ENCODE measurements at regions not wholly inside any gene's neighbourhood (a gene's known extent, or its start where the extent isn't known, plus 50 kb on each side); places are given as distances from the start of the nearest gene placed in this dataset.
A peak's percentile ranks its signal among the peaks of the same experiment; 100 is the strongest.

DNA sequence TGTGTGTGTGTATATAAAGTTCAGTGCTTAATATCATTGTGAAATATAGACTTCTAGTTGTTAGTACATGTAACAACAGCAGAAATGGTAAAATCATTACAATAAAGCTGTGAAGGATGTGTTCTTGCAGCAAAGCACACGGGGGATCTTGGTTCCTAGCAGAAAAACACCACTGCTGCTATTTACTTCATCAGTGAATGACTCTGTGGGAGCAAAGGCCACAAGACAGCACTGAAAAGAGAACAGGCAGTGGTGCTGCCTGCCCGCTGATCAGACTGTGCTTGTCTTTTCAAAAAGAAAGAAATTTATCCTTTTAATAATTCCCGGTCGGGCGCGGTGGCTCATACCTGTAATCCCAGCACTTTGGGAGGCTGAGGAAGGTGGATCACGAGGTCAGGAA lies 689.9 kb upstream of the CITED2 start:
- no peak for DNase-seq

DNA sequence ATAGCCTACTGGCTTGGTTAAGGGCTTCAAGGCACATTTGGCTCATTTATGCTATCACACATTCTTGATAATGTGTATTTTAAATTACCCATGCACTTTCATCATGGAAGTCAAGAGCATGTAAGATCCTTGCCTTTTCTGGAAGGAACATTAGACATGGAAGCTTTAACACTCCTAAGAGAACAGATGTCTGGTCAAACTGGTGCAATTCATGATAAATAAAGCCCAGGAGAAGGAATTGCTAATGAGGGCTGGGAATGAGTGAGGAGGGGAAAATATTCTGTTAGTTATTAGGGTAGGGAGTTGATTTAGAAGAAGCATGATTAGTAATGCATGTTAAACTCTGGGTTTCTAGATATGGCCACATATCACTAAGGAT lies 688.6 kb upstream of the CITED2 start:
- no peak for DNase-seq

DNA sequence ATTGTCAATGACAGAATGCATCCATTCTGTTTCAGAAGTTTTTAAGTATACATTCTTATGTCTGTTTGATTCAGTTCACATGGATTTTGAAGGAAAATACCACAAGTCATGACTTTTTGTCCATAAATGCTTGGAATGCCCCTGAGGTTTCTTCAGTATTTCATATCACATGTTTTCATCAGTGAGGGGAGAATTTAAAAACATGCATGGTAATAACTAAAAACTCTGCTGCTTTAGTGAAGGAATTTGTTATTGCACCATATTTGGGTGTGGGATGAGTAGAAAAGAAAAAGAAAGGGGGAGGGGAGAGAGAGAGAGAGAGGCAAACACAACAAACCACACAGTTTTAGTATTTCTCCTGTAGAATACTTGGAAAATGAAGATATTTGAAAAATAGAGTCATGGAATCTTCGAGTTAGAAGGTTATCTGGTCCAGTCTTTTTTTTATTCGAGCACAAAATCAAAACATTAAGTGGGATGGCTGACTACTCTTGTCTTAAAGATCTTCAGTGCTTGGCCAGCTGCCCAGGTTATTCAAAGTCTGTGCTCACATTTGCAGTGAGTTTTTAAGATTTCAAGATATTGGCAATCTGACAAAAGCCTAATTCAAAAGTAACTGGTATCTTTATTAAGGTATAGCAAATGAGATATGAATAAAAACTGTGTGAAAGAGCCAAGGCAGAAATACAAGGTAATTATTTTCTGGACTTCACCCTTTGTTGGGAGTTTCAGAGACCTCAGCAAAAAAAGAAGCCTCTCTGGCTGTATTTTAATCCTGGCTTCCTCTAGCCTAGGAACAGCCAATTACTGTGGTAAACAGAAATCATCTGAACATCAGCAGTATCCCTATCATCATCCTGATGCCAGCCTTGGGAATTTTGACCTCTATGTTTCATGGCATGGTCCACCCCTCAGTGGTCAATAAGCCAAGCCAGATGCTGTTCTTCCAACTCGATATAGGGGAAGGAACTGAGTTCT lies 687.9 kb upstream of the CITED2 start:
- peak; percentile 93 for DNase-seq

DNA sequence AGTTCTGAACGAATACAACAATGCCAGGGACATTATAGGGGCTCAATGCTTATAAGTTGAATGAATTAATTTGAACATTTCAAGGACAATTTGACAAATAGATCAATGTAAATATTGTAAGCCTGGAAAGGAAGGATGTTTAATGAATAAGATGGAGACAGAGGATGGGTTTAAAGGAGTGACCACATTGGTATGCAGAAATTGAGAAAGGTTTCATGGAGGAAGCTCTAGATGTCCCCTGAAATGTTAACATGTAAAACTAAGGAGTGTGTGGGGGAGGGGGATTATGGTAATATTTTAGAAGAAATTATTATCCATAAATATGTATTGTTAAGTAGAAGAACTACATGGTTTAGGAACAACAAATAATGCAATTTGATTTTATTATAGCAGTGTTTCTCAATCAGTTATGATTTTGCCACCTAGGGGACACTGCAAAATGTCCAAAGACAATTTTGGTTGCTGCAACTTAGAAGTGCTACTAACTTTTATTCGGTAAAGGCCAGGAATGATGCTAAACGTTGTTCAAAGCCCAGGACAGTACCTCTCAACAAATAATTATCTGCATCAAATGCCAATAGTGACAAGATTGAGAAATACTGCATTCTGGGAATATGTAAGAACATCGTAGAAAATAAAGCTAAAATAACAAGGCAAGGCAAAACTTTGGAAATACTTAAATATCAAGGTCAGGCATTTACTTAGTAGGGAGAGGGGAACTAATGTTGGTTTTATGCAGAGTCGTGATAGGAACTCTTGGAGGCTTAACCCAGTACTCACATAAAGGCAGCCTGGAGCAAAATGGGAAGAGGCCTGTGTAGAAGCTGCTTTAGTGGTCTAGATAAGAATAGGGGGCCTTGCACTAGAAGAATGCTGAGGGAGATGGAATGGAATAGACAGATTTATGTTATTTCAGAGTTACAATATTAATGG lies 686.9 kb upstream of the CITED2 start:
- DNase-seq: peak; percentile 76

DNA sequence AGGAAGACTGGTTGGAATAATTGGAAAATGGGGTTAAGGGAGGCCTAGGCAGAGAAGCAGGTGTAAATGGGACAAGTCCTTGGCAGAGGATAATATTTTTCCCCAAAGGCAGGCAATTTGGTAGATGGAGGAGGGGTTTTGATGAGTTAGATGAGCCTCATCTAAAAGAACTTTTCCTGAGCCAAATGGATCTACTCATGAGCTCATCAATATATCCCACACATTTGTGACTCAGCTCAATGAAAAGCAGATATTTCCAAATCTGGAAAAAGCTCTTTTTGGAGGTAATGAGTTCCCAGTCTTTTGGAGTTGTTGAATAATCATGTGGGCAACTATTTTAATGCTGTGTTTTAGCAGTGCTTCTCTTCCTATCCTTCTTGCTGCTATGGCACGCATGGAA lies 685.5 kb upstream of the CITED2 start:
- no peak for DNase-seq

DNA sequence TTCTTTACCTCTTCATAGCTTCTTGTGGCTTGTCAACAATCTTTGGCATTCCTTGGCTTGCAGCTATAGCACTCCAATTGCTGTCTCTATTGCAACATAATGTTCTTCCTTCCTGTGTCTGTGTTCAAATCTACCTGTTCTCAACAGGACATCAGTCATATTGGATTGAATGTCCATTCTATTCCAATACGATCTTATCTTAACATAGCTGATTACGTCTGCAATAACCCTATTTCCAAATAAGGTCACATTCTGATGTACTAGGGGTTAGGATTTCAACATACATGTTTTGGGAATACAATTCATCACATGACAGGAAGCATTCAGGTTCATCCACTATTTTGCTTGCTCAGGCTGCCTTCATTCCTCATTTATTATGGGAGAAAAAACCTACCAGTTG lies 684.4 kb upstream of the CITED2 start:
- DNase-seq: no peak

DNA sequence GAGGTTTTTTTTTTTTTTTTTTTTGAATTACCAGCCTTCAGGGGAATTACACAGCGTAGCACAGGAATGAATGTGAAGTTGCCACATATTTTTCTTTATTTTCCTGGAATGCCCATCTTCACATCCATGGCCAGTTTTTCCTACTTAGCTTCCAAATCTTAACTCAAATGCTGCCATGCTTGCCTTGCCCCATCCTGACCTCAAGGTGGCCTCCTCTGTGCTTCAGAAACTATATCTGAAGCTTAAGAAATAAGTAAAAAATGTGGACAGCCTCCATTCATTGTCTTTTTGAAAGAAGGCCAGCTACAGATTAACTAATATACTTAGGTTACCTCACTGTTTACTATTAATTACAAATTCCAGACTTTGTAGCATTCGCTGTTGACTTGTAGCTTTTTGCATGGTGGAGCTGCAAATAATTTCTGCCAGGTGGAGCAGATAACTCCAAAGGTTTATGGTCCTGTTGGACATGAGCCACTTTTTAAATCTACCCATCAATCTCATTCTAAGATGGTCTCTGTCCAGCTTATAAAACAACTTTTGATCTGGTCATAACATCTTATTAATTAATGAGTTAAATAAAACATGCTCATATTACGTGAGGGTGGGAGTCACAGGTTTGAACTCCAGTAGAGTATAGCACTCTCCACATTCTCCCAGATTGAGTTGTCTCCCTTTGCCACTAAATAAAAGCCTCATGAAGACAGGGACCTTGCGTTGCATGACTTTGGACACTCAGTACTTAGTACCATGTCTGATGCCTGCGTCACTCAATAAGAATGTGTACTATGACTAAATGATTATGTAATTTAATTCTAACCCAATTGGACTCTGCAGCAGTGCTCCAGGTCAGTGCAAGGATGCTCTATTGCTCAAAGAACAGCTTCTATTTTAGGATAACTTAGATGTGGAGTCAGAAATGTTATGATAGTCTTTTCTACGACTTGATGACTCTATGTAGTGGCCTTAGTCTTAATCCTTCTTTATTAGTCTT lies 678.6 kb upstream of the CITED2 start:
- DNase-seq: peak; percentile 34

DNA sequence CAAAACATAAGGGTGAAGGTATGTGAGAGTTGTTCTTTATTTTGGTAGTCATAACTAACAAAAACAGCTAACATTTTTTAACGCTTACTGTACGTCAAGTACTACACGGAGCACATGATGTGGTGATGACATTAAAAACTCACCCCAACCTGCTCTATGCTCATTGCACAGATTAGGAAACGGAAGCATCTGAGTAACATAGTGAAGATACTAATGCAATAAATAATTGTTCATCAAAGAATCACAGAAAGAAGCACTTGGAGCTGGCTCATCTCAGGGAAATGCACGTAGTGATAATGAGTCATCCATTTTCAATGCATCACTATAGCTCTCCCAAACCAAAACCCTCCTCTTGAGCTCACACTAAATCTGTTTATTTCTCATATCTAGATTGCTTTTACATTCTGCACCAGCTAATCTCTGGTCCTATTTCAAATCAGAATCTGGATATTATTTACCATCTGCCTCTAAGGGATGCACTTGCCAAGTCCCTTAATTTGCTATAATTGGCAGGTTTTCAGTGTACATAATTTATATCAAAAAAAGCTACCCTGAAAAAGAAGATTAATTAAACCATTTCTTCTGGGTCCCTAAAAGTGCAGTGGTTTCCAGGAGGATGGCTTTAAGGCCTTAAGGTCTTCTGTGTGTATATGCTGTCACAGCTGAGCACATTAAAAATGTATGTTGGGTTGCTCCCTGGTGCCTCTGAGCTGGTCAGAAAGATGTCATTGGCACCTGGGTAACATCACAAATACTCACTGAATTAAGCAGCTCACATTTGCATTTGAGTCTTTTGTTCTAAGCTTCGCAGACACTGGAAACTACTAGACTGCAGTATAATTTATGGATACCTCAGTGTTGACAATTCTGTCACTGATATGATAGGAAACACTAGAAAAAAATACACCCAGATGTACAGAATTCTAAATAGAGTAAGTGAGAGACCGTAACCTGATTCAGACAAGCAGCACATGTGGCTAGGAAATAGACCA lies 677.4 kb upstream of the CITED2 start:
- DNase-seq: peak; percentile 82

DNA sequence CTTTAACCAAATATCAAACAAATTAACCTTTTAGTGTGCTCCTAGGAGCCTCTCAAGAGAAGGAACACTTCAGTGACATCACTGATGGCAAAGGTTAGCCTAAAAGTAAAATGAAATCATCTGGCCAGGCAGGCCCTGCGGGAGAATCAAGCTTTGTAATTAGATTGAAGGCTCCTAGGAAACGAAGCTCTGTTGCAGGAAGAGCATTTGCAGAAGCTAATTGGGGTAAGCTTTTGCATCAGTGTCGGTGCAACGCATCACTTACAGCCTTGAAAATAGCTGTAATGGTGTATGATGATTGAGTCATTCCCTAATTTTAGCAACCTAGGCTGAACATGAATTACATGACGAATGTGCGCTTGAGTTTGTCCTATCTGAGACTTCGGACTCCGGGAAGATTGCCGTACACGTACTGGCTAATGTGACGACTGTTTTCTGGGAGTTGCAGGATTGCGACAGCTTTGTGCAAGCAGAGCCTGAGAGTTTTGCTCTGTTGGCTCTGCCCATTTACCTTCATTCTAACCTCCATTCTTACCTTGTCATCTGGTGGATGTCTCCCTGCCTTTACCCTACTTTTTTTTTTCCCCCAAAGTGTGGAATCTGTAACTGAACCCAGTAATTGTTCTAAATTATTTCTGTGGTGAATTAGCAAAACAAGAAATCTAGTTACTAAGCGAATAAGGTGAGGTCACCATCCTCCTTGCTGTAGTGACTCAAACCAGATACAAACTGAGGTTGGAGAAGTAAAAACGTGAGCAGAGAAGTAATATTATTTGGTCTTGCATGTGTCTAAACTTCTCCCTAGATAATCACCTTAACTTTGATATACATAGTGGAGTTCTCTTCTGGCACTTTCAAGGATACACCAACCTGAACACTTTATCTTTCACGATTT lies 675.9 kb upstream of the CITED2 start:
- DNase-seq: peak; percentile 56

DNA sequence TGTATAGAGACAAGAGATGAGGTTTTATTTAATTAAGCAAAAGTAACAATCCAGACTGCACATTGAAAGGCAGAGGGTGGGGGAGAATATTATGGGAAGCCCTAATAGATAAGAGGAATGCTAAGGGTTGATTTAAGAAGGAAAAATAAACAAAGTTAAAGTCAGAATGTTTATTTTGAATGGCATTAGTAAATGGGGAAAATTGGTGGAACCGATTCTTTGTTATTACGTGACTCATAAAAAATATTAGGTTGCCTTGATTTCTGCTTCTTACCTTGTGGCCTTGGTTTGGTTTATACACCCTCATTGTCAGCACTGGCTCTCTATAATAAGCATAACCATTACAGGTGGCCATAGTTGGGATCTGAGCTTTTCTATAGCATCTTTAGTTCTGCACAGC lies 674.8 kb upstream of the CITED2 start:
- DNase-seq: no peak

DNA sequence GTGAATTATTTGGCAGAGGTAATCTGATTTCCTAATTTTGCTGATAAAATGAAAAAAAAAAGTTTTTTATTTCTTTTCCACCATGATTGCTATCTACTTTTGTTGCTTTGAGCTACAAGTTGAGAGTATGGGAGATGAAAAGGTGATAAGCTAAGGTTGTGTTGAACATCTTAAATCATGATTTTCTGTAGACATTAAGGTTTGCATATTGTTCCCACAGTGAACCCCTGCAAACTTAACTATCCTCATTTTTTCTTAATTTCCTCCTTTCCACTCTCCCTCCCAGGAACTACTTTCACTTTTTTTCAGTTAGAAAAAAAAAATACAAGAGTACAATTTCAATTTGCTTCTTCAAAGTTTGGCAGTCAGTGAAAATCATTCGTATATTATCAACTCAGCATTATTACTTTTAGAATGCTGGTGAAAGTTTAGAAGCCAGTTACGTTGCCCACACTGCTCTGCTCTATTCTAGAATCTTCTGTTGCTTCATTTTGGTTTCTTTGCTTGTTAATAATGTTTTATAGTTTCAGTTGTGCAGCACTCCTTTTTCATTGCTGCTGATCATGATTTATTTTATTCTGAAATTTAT lies 673.8 kb upstream of the CITED2 start:
- no peak for DNase-seq

DNA sequence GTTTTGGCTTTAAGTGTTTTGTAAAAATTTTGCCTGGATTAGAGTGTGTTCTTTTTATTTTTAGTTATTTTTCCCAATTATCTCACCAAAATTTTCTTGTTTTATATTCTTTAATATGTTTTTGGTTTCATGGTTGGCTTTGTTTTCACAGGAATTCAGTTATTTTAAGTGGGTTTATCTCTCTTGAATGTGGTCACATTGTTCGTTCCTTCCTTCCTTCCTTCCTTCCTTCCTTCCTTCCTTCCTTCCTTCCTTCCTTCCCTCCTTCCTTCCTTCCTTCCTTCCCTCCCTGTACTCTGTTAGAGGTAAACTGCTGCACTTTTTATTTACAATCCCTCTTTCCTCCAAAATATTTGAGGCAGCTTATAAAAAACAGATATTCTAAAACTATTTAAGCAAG lies 672.9 kb upstream of the CITED2 start:
- no peak for DNase-seq

DNA sequence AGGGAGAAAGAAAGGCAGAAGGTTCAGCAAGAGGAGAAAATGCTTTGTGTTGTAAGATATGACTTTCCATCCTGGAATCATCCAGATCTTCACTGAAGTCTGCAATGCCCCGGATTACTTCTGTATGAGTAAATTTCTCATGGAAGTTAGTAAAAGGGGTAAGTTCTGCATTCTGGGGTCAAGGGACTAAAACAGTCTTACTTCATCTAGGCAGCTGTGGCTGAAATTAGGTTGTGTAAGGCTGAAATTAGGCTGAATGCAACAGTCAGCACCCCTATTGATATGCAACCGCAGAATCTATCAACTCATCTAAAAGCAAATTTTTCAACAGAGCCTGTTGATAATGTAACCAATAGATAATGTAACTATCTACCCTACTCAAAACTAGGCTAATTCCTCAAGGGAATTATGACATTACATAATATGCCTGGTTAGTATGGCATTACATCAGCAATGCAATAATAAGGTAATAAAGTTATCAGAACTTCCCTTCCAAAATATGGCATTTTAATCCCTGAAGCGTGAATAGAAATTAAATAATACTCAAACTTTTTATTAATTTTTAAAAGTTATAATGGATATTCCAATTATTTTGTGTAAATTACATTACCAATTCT lies 671.7 kb upstream of the CITED2 start:
- DNase-seq: no peak

DNA sequence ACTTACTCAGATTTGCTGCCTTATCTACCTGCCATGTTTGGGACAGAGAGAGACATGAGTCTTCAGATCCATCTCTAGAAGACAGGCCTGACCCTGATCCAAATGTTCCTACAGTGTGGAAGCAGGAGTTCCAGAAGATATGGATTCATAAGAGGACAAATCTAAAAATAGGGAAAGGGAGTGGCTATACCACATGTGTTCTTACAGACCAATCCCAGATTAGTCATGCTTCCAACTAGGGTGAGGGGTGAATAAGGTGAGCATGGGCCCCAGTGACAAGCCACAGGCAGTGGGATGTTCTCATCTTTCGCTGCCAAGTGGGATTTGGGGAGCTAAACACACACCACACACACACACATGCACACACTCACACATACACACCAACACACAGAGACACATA lies 670.7 kb upstream of the CITED2 start:
- no peak for DNase-seq

DNA sequence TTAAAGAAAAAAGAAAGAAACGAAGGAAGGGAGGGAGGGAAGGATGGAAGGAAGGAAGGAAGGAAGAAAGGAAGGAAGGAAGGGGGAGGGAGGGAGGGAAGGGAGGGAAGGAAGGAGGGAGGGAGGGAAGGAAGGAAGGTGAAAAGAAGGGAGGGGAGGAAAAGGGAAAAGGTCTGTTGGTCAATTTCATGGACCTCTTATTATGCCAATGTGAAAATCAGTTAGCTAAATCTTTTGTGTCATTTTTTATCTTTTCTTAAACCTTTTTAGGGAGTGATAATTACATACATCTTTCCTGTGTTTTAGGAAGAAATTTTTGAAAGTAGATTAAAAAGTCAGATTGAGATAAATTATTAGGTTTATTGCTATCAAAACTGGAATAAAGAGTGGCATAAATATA lies 670.2 kb upstream of the CITED2 start:
- DNase-seq: no peak

DNA sequence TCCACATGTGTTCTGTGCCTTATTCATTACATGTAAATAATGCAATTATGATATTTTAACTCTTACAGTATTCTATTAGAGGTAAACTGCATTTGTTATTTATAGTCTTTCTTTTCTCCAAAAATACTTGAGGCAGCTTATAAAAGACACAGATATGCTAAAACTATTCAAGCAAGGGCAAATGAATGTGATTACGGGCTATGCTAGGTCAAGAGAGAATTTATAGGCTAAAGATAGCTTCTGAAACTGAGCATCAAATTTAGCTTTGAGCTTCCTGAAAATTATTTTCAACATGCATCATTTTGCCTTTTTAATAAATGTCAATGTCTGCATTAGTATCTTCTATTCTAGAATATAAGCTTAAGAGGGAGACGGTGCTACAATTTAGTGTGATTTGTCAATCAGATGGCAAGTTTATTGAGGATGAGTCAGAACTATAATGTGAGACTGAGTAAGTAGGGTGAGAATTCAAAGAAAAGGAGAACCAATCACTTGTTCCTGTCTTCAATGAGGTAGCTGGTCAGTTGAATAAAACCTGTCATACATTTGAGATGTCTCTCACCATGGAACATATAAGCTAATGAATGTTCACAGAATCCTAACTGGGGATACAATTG lies 669.4 kb upstream of the CITED2 start:
- DNase-seq: peak; percentile 39

DNA sequence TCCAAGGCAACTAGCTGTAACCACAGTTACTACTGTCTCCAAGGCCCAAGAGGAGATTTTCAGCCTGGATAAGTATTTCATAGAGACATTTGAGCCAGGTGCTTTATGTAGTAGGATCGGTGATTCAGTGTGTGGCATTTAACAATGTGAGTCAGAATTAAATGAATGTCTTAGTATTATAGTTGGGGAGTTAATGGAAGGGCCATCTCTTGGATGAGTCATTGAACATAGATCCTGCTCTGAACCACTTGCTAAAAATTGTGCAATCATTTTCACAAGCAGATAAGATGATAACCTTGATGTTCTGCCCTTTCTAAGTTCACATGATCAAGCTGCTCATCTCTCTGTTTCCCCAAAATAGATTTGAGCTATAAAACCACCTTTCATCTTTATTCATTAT lies 668.9 kb upstream of the CITED2 start:
- DNase-seq: peak; percentile 97

DNA sequence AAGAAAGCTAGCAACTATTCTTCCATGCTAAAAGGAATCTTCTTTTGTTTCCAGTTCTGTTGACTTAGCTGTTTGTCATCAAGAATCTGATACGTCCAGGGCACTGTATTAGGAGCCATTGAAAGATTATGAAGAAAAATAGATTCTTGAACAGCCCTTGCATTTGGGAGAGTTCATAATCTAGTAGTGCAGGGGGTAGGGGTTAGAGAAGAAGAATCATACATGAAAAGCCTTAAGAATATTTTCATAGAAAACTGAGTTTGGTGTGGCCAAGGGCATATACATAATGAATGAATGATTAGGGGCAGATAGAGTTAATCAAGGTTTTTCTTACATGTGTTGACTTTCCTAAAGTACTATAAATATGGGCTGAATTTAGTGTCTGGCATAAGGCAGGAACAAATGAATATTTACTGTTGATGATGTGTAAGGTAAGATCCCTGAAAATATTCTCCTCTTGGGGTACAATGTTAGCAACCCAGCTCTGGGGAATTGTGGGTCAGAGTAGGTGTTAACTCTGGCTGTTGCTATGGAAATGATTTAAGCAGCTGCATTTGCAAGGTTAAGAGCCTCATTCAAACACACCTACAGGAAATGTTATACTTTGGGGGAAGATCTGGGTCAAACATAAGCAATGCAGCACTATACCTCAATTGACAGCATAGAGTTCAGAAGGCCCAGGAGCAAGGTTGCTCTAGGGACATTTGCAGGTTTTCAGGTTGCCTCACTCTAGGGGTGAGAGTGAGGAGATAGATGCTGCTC lies 667.3 kb upstream of the CITED2 start:
- no peak for DNase-seq
